ENCODE measurements at regions not wholly inside any gene's neighbourhood (a gene's known extent, or its start where the extent isn't known, plus 50 kb on each side); places are given as distances from the start of the nearest gene placed in this dataset.

GRCh38 chr1:98280049-98280448 is 359.2 kb upstream of the DPYD start:
- TF ChIP-seq PAX5 (IDR thresholded peaks at IDR 0.05; ENCODE audit: insufficient read depth, low read length, severe bottlenecking) (no peak), TAF1 (IDR thresholded peaks at IDR 0.05; ENCODE audit: low read depth, low read length) (no peak), POU2F2 (IDR thresholded peaks at IDR 0.05; ENCODE audit: low read depth, low read length) (no peak), SPI1 (IDR thresholded peaks at IDR 0.05; ENCODE audit: low read depth, low read length) (no peak)
- DNase-seq (ENCODE audit: insufficient read length, low spot score) (no peak), FAIRE-seq (no peak)

GRCh38 chr1:98278055-98278454 is 357.2 kb upstream of the DPYD start:
- TF ChIP-seq POLR2A (IDR thresholded peaks at IDR 0.05; ENCODE audit: low read depth, low read length) (no peak), POLR2AphosphoS5 (IDR thresholded peaks at IDR 0.05; ENCODE audit: low read depth, low read length) (no peak), TAF1 (IDR thresholded peaks at IDR 0.05; ENCODE audit: low read depth, low read length) (no peak), POU2F2 (IDR thresholded peaks at IDR 0.05; ENCODE audit: low read depth, low read length) (no peak), SPI1 (IDR thresholded peaks at IDR 0.05; ENCODE audit: low read depth, low read length) (no peak), PAX5 (IDR thresholded peaks at IDR 0.05; ENCODE audit: insufficient read depth, low read length, severe bottlenecking) (no peak)
- DNase-seq (ENCODE audit: insufficient read length, low spot score) (no peak), FAIRE-seq (no peak)

DNA sequence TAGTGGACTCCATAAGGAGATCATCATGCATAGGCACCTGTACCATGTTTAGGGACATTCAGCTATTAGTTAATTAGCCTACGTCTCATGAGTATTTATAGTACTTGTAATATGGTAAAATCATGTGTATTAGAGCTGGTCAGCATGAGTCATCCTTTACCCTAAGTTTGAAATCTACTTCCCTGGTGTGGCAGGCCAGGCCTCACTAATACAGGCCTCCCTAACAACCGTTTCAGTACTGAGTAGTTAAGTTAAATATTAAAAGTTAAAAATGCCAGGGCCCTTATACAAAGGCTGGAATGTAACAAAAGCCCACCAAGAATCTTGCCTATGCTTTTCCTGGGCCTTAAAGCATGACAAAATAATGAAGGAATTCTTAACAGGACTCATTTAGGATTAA is 356.3 kb upstream of the DPYD start:
- DNase-seq (ENCODE audit: insufficient read length, low spot score) = no peak
- FAIRE-seq = no peak
- TF ChIP-seq TAF1 (IDR thresholded peaks at IDR 0.05; ENCODE audit: low read depth, low read length) (no peak), SPI1 (IDR thresholded peaks at IDR 0.05; ENCODE audit: low read depth, low read length) (no peak), POLR2AphosphoS5 (IDR thresholded peaks at IDR 0.05; ENCODE audit: low read depth, low read length) (no peak), POLR2A (IDR thresholded peaks at IDR 0.05; ENCODE audit: low read depth, low read length) (no peak), PAX5 (IDR thresholded peaks at IDR 0.05; ENCODE audit: insufficient read depth, low read length, severe bottlenecking) (no peak), POU2F2 (IDR thresholded peaks at IDR 0.05; ENCODE audit: low read depth, low read length) (no peak)

DNA sequence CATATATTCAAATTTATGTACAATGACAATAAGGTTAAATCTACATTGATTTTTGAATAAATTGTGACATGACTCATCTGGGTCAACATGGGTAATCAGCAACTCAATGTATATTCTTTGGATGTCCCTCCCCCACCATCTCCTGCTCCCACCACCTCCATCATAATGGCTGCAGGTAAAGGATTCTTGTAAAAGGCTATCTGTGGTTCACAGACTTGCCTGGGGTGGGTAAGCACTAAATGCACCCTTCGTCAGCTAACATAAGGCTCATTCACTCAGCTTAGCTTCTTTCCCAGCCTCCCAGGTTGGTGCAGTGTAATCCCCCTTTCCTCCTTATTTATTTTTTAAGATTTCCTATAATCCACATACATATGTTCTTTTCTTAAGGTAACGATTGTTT is 355.7 kb upstream of the DPYD start:
- TF ChIP-seq POLR2A (IDR thresholded peaks at IDR 0.05; ENCODE audit: low read depth, low read length) = no peak
- TF ChIP-seq PAX5 (IDR thresholded peaks at IDR 0.05; ENCODE audit: insufficient read depth, low read length, severe bottlenecking) = no peak
- no peak for TF ChIP-seq POU2F2 (IDR thresholded peaks at IDR 0.05; ENCODE audit: low read depth, low read length)
- no peak for TF ChIP-seq TAF1 (IDR thresholded peaks at IDR 0.05; ENCODE audit: low read depth, low read length)
- no peak for TF ChIP-seq SPI1 (IDR thresholded peaks at IDR 0.05; ENCODE audit: low read depth, low read length)
- no peak for TF ChIP-seq POLR2AphosphoS5 (IDR thresholded peaks at IDR 0.05; ENCODE audit: low read depth, low read length)
- DNase-seq (ENCODE audit: insufficient read length, low spot score) = no peak
- FAIRE-seq = no peak

DNA sequence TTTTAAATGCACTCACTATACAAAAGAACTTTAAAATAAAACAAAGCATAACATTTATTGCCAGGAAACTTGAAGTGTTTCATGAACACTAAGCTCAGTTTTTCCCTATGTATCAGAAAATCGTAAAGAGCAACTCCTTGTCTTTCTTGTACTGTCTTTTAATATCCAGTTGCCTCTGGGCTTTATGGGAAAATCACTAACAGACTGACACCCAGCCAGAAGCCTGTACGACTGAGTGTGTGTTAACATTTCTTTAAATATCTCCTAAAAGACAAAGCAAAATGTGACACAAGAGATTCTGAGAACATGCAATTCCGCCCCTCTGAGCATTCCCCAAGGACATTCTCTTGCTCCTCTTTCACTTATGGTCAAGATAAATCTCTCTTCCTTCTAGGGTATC is 347.5 kb upstream of the DPYD start:
- TF ChIP-seq POLR2A (IDR thresholded peaks at IDR 0.05; ENCODE audit: low read depth, low read length) (no peak), TAF1 (IDR thresholded peaks at IDR 0.05; ENCODE audit: low read depth, low read length) (no peak), SPI1 (IDR thresholded peaks at IDR 0.05; ENCODE audit: low read depth, low read length) (no peak), POU2F2 (IDR thresholded peaks at IDR 0.05; ENCODE audit: low read depth, low read length) (no peak), PAX5 (IDR thresholded peaks at IDR 0.05; ENCODE audit: insufficient read depth, low read length, severe bottlenecking) (no peak), POLR2AphosphoS5 (IDR thresholded peaks at IDR 0.05; ENCODE audit: low read depth, low read length) (no peak)
- FAIRE-seq (no peak), DNase-seq (ENCODE audit: insufficient read length, low spot score) (no peak)

DNA sequence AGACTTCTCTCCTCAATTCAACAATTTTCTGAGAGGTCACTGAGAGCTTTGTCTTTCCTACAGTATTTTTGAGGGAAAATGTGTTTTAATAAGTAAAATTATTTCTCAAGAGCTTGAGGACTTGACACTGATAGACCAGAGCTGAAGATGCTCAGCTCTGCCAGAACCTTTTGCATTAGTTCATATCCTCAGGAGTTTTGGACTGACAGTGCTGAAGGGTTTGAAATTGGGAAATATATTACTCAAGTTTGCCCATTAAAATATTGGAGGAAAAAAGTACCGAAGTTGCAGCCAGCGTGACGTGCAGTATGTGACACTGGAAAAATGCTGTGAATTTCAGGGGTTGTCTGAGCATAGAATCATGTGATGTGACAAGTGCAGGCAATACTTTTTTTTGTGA is 346.6 kb upstream of the DPYD start:
- no peak for DNase-seq (ENCODE audit: insufficient read length, low spot score)
- TF ChIP-seq POLR2AphosphoS5 (IDR thresholded peaks at IDR 0.05; ENCODE audit: low read depth, low read length) = no peak
- no peak for TF ChIP-seq POLR2A (IDR thresholded peaks at IDR 0.05; ENCODE audit: low read depth, low read length)
- no peak for TF ChIP-seq SPI1 (IDR thresholded peaks at IDR 0.05; ENCODE audit: low read depth, low read length)
- no peak for TF ChIP-seq TAF1 (IDR thresholded peaks at IDR 0.05; ENCODE audit: low read depth, low read length)
- TF ChIP-seq POU2F2 (IDR thresholded peaks at IDR 0.05; ENCODE audit: low read depth, low read length) = no peak
- FAIRE-seq = no peak

- TF ChIP-seq POLR2A (IDR thresholded peaks at IDR 0.05; ENCODE audit: low read depth, low read length) (no peak), POU2F2 (IDR thresholded peaks at IDR 0.05; ENCODE audit: low read depth, low read length) (no peak), POLR2AphosphoS5 (IDR thresholded peaks at IDR 0.05; ENCODE audit: low read depth, low read length) (no peak), SPI1 (IDR thresholded peaks at IDR 0.05; ENCODE audit: low read depth, low read length) (no peak), TAF1 (IDR thresholded peaks at IDR 0.05; ENCODE audit: low read depth, low read length) (no peak)
- FAIRE-seq (no peak), DNase-seq (ENCODE audit: insufficient read length, low spot score) (no peak)
These were observed 343.9 kb upstream of the DPYD start for GRCh38 chr1:98264727-98265126.

DNA sequence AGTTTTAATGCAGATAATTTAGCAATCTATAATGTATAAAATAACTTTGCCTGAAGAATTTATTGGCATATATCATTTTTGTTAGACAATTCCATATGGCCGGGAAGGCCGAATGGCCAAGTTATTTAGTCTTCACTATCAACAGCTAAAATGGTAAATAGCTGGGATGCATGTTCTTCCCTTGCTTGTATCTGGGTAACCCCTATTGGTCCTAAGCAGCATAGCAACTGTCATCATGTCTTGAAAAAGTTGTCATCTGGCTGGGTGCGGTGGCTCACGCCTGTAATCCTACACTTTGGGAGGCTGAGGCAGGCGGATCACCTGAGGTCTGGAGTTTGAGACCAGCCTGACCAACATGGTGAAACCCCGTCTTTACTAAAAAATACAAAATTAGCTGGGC is 340.0 kb upstream of the DPYD start:
- FAIRE-seq = no peak
- no peak for DNase-seq (ENCODE audit: insufficient read length, low spot score)
- TF ChIP-seq TAF1 (IDR thresholded peaks at IDR 0.05; ENCODE audit: low read depth, low read length) (no peak), SPI1 (IDR thresholded peaks at IDR 0.05; ENCODE audit: low read depth, low read length) (no peak), POU2F2 (IDR thresholded peaks at IDR 0.05; ENCODE audit: low read depth, low read length) (no peak), PAX5 (IDR thresholded peaks at IDR 0.05; ENCODE audit: insufficient read depth, low read length, severe bottlenecking) (no peak), POLR2AphosphoS5 (IDR thresholded peaks at IDR 0.05; ENCODE audit: low read depth, low read length) (no peak), POLR2A (IDR thresholded peaks at IDR 0.05; ENCODE audit: low read depth, low read length) (no peak)

GRCh38 chr1:98260412-98260811 is 339.6 kb upstream of the DPYD start:
- FAIRE-seq (no peak), DNase-seq (ENCODE audit: insufficient read length, low spot score) (no peak)
- no peak for TF ChIP-seq TAF1 (IDR thresholded peaks at IDR 0.05; ENCODE audit: low read depth, low read length)
- TF ChIP-seq POLR2A (IDR thresholded peaks at IDR 0.05; ENCODE audit: low read depth, low read length) = no peak
- no peak for TF ChIP-seq SPI1 (IDR thresholded peaks at IDR 0.05; ENCODE audit: low read depth, low read length)
- no peak for TF ChIP-seq POU2F2 (IDR thresholded peaks at IDR 0.05; ENCODE audit: low read depth, low read length)
- no peak for TF ChIP-seq PAX5 (IDR thresholded peaks at IDR 0.05; ENCODE audit: insufficient read depth, low read length, severe bottlenecking)
- TF ChIP-seq POLR2AphosphoS5 (IDR thresholded peaks at IDR 0.05; ENCODE audit: low read depth, low read length) = no peak

- DNase-seq (ENCODE audit: insufficient read length, low spot score) (no peak), FAIRE-seq (no peak)
- TF ChIP-seq TAF1 (IDR thresholded peaks at IDR 0.05; ENCODE audit: low read depth, low read length) (no peak), POLR2AphosphoS5 (IDR thresholded peaks at IDR 0.05; ENCODE audit: low read depth, low read length) (no peak), POLR2A (IDR thresholded peaks at IDR 0.05; ENCODE audit: low read depth, low read length) (no peak), POU2F2 (IDR thresholded peaks at IDR 0.05; ENCODE audit: low read depth, low read length) (no peak), SPI1 (IDR thresholded peaks at IDR 0.05; ENCODE audit: low read depth, low read length) (no peak), PAX5 (IDR thresholded peaks at IDR 0.05; ENCODE audit: insufficient read depth, low read length, severe bottlenecking) (no peak)
These were observed 335.9 kb upstream of the DPYD start for GRCh38 chr1:98256700-98257099.

All from GM12891 (cell line).